SHP77 treated with DMSO at 0.1 percent for 48 hours (cell line): ENCODE measurements at regions not wholly inside any gene's neighbourhood (a gene's known extent, or its start where the extent isn't known, plus 50 kb on each side); places are given as distances from the start of the nearest gene placed in this dataset.

ENCODE experiments used
- DNase-seq: peaks from one replicate; lab custom pipeline; 2025; lab: John Stamatoyannopoulos, UW

DNA sequence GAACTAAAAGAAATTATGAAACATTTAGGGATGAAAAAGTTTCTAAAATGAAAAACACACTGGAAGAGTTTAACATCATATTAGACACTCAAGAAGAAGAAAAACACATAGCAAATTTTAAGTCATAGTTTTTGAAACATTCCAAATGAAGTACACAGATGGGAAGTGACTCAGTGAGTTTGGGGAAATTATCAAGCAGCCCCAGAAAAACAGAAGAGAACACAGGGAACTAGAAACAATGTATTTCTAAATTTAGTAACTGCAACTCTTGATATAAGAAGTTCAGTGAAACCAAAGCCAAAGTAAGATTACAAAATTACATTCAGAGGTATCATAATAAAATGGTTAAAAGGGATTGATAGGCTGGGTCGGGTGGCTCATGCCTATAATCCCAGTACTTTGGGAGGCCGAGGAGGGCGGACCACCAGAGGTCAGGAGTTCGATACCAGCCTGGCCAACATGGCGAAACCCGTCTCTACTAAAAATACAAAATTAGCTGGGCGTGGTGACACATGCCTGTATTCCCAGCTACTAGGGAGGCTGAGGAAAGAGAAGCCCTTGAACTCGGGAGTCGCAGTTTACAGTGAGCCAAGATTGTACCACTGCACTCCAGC is 461.2 kb downstream of the KCTD8 start:
- no peak for DNase-seq

GRCh38 chr4:43990551-43990950 is 458.1 kb downstream of the KCTD8 start:
- no peak for DNase-seq

GRCh38 chr4:43990963-43991362 is 457.6 kb downstream of the KCTD8 start:
- DNase-seq = peak; percentile 88

GRCh38 chr4:43992552-43992951 is 456.1 kb downstream of the KCTD8 start:
- no peak for DNase-seq

DNA sequence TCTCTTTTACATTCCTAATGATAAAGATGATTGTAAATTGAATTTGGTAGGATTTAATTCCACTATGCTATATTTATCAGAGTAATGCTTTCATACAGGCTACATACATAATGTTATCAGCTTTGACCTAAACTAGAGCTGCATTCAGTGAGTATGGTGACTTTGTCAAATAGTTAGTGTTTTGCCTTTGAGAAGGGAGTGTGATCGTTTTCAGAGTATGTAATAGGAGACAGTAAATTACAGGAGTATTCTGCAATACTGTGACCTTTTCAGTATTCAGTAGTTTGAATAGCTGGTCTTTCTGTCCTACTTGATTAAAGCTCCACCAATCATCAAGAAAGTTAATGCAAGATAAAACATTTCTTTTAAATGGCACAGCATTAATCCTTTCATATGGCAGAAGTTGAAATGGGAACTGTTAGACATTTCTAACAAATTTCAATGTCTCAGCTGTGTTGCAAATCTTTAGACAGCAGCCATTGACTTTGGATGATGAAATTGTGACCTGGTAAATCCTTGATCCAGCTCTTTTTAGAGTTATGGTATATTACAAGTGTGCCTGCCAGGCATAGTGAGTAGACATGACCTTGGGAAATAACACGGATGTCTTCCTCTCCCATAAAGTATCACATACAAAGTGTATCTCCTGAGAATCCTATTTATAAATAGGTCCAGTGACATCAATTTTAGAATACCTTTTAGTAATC is 455.3 kb downstream of the KCTD8 start:
- DNase-seq = no peak

DNA sequence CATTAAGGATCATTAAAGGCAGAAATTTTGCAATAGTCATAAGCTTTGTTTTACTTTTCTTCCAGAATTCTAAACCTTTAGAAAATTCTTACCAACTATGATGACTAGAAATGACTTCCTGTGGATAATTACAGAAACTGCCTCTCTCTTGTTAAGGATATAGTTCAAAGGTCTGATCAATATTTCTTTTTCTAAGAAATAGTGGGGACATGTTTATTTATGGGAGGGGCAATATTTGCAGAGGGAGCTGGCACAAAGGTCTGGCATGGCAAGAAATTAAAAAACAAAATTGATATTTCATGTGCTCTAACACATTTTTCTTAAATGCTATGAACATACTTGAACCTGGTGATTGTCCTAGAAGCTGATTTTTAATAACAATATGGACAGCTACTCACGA is 448.9 kb downstream of the KCTD8 start:
- no peak for DNase-seq

- no peak for DNase-seq
Observed at GRCh38 chr4:44002368-44002767, 446.2 kb downstream of the KCTD8 start.

DNA sequence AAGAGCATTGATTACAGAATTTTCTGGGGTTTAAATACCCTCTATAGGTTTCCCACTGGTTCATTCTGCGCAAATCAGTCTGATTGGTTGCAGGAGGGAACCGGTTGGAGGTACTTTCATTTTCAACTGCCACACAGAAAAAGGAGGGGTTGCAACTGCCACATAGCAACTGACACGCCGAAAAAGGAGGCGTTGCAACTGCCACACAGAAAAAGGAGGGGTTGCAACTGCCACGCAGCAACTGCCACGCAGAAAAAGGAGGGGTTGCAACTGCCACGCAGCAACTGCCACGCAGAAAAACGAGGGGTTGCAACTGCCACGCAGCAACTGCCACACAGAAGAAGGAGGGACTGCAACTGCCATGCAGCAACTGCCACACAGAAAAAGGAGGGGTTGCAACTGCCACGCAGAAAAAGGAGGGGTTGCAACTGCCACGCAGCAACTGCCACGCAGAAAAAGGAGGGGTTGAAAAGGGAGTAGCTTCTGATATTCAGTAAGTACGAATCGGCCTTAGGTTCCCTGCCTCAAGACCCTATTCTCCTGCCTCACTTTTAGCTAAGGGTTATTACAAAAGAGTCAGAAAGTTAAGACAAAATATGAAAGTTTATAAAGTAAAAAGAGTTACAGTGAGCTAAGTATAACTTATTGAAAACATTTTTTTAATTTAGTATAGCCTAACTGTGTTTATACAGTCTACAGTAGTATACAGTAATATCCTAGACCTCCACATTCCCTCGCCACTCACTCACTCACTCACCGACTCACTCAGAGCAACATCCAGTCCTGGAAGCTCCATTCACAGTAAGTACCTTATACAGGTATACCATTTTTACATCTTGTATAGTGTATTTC is 431.8 kb downstream of the KCTD8 start:
- no peak for DNase-seq

- no peak for DNase-seq
Observed at GRCh38 chr4:44017422-44017739, 431.2 kb downstream of the KCTD8 start.

DNA sequence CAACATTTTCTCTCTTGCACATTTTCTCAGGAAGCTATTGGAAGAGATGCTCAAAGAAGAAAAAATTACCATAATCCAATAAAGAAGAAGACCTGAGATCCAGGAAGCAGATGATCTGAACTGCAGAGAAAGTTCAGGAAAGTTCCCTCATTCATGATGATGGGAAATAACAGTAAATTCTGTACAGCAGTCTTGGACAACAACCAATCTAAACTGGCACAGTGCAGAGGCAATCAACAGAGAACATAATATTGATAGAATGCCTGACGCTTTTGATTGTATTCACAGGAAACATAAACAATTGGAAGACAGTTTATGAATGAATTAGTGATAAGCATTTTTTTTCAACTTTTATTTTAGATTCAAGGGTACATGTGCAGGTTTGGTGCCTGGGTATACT is 428.9 kb downstream of the KCTD8 start:
- no peak for DNase-seq

- DNase-seq = no peak
Observed at GRCh38 chr4:44025376-44026020, 423.1 kb downstream of the KCTD8 start.

GRCh38 chr4:44038811-44039210 is 409.8 kb downstream of the KCTD8 start:
- no peak for DNase-seq

GRCh38 chr4:44046491-44046890 is 402.1 kb downstream of the KCTD8 start:
- no peak for DNase-seq

- DNase-seq = peak; percentile 87
Observed at GRCh38 chr4:44056721-44057151, 391.9 kb downstream of the KCTD8 start.

- no peak for DNase-seq
Observed at GRCh38 chr4:44070843-44071242, 377.8 kb downstream of the KCTD8 start.

GRCh38 chr4:44071959-44072955 is 376.4 kb downstream of the KCTD8 start:
- DNase-seq = no peak

GRCh38 chr4:44086753-44087152 is 361.9 kb downstream of the KCTD8 start:
- no peak for DNase-seq

DNA sequence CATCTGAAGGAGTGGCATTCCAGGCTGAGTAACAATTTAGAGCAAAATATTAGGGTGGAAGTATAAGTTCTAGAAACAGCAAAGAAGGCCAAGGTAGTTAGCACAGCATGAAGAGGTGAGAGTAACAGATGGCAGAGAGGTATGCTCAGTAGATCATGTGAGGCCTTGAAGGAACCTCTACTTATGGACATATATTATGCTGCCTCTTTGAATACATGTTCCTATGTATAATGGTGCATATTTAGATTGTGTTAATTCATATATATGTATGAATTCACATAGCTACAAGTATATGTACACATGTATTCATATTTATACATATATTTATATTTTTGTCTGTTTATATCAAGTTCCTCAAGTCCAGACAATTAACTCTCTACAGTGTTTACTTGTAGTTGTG is 355.2 kb downstream of the KCTD8 start:
- no peak for DNase-seq

GRCh38 chr4:44098973-44099372 is 349.6 kb downstream of the KCTD8 start:
- no peak for DNase-seq

DNA sequence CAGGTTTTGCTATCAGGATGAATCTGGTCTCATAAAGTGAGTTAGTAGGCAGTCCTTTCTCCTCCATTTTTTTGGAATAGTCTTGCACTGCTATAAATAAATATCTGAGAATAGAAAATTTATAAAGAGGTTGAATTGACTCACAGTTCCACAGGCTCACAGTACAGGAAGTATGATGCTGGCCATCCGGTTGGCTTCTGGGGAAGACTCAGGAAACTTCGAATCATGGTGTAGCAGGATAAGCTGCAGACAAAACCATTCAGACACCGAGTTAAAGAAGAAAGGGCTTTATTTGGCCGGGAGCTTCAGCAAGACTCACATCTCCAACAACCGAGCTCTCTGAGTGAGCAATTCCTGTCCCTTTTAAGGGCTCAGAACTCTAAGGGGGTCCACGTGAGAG is 348.2 kb downstream of the KCTD8 start:
- no peak for DNase-seq

- DNase-seq = no peak
Observed at GRCh38 chr4:44118971-44119680, 329.5 kb downstream of the KCTD8 start.
